ENCODE measurements at regions not wholly inside any gene's neighbourhood (a gene's known extent, or its start where the extent isn't known, plus 50 kb on each side); places are given as distances from the start of the nearest gene placed in this dataset.
"Not testable (repeated sequence)": the region's sequence is repeated elsewhere in the genome, so short reads cannot be mapped to it uniquely, and the experiment has no call there.

- peak; percentile 17 for DNase-seq (ENCODE audit: low spot score)
Measured at GRCh38 chr4:186481998-186482790, 73.2 kb downstream of the MTNR1A start.

- DNase-seq (ENCODE audit: low spot score): no peak
Measured at GRCh38 chr4:186475202-186475601, 80.2 kb downstream of the MTNR1A start.

GRCh38 chr4:186473933-186474332 is 81.4 kb downstream of the MTNR1A start:
- no peak for DNase-seq (ENCODE audit: low spot score)

GRCh38 chr4:186472948-186473347 is 82.4 kb downstream of the MTNR1A start:
- peak; percentile 78 for DNase-seq (ENCODE audit: low spot score)

- DNase-seq (ENCODE audit: low spot score): no peak
Measured at GRCh38 chr4:186471441-186471840, 83.9 kb downstream of the MTNR1A start.

- no peak for DNase-seq (ENCODE audit: low spot score)
Measured at GRCh38 chr4:186458050-186458449, 97.3 kb downstream of the MTNR1A start.

GRCh38 chr4:186451982-186452381 is 103.4 kb downstream of the MTNR1A start:
- DNase-seq (ENCODE audit: low spot score): no peak

GRCh38 chr4:186449954-186450353 is 105.4 kb downstream of the MTNR1A start:
- DNase-seq (ENCODE audit: low spot score): no peak

- no peak for DNase-seq (ENCODE audit: low spot score)
Measured at GRCh38 chr4:186445040-186445439, 110.3 kb downstream of the MTNR1A start.

- DNase-seq (ENCODE audit: low spot score): no peak
Measured at GRCh38 chr4:186441502-186441901, 113.9 kb downstream of the MTNR1A start.

- DNase-seq (ENCODE audit: low spot score): no peak
Measured at GRCh38 chr4:186428481-186428880, 126.9 kb downstream of the MTNR1A start.

GRCh38 chr4:186424745-186425144 is 130.6 kb downstream of the MTNR1A start:
- DNase-seq (ENCODE audit: low spot score): no peak

- no peak for DNase-seq (ENCODE audit: low spot score)
Measured at GRCh38 chr4:186422296-186422695, 133.1 kb downstream of the MTNR1A start.

GRCh38 chr4:186416451-186417060 is 138.8 kb downstream of the MTNR1A start:
- peak; percentile 57 for DNase-seq (ENCODE audit: low spot score)

- DNase-seq (ENCODE audit: low spot score): no peak
Measured at GRCh38 chr4:186414390-186414789, 141.0 kb downstream of the MTNR1A start.

GRCh38 chr4:186405957-186406356 is 140.0 kb downstream of the F11 start:
- no peak for DNase-seq (ENCODE audit: low spot score)

- no peak for DNase-seq (ENCODE audit: low spot score)
Measured at GRCh38 chr4:186404562-186405134, 138.7 kb downstream of the F11 start.

- DNase-seq (ENCODE audit: low spot score): no peak
Measured at GRCh38 chr4:186400676-186401075, 134.7 kb downstream of the F11 start.

GRCh38 chr4:186392017-186392416 is 126.0 kb downstream of the F11 start:
- DNase-seq (ENCODE audit: low spot score): no peak

GRCh38 chr4:186384328-186384727 is 118.3 kb downstream of the F11 start:
- DNase-seq (ENCODE audit: low spot score): not testable (repeated sequence)

GRCh38 chr4:186368281-186368680 is 102.3 kb downstream of the F11 start:
- DNase-seq (ENCODE audit: low spot score): no peak

GRCh38 chr4:186366326-186366725 is 100.3 kb downstream of the F11 start:
- DNase-seq (ENCODE audit: low spot score): no peak

GRCh38 chr4:186363038-186363437 is 97.0 kb downstream of the F11 start:
- peak; percentile 4 for DNase-seq (ENCODE audit: low spot score)
